CD4-positive, alpha-beta T cell (primary cell): ENCODE measurements at regions not wholly inside any gene's neighbourhood (a gene's known extent, or its start where the extent isn't known, plus 50 kb on each side); places are given as distances from the start of the nearest gene placed in this dataset.

Experiments
- ATAC-seq: fragments of 200-7000 bp; cut with Tn5 transposase; one replicate; pipeline ENCODE4 v1.10.0; 2022; ENCODE audit warnings: mild to moderate bottlenecking; ENCODE audit not compliant: poor library complexity
- CTCF ChIA-PET: fragments of 350-600 bp; sonication (Branson Sonifier 250); formaldehyde crosslinking; loops from one replicate; lab custom pipeline; 2021; ENCODE audit warnings: antibody characterized with exemption, inconsistent platforms; lab: Charles Lee
- POLR2A ChIA-PET: fragments of 350-600 bp; sonication (Branson Sonifier 250); formaldehyde crosslinking; loops from one replicate; lab custom pipeline; 2021; ENCODE audit warnings: antibody characterized with exemption, inconsistent platforms; lab: Charles Lee
- DNase-seq, 14 experiments: peaks; one replicate each; pipeline ENCODE4 v3.0.0-alpha.2; 2013 to 2020; ENCODE audit warnings: mixed read lengths in 2 of 14
- H3K27ac ChIP-seq, 2 donors: one replicate each; pipeline versions ENCODE4 v1.5.1 to v1.7.0; 2013; ENCODE audit warnings: low read length in 2 of 2, low read depth in 1 of 2, mild to moderate bottlenecking in 1 of 2
- H3K27me3 ChIP-seq, 2 experiments: 1 replicate in 1 of 2; 2 replicates in 1 of 2; pipeline versions ENCODE4 v1.6.1 to v1.7.0; 2013; ENCODE audit warnings: low read length in 2 of 2, control low read depth in 1 of 2, mild to moderate bottlenecking in 1 of 2, moderate library complexity in 1 of 2; ENCODE audit not compliant: insufficient read depth in 2 of 2, control insufficient read depth in 1 of 2
- H3K36me3 ChIP-seq: one replicate; pipeline ENCODE4 v1.6.1; 2013; ENCODE audit warnings: low read length, control low read depth; ENCODE audit not compliant: insufficient read depth
- H3K4me1 ChIP-seq: one replicate; pipeline ENCODE4 v1.6.1; 2013; ENCODE audit warnings: low read length, control low read depth; ENCODE audit not compliant: insufficient read depth
- H3K4me3 ChIP-seq: one replicate; pipeline ENCODE4 v1.5.1; 2013; ENCODE audit warnings: mild to moderate bottlenecking, low read length, moderate library complexity
- H3K9me3 ChIP-seq, 2 experiments: 1 replicate in 1 of 2; 2 replicates in 1 of 2; pipeline versions ENCODE4 v1.6.1 to v1.7.0; 2013; ENCODE audit warnings: low read length in 2 of 2, mild to moderate bottlenecking in 2 of 2, control low read depth in 1 of 2, moderate library complexity in 1 of 2; ENCODE audit not compliant: control insufficient read depth in 1 of 2, insufficient read depth in 1 of 2
- H3K27ac Mint-ChIP-seq: one replicate; pipeline ENCODE4 v1.8.0; 2020; ENCODE audit warnings: mixed read lengths
- H3K27me3 Mint-ChIP-seq: one replicate; pipeline ENCODE4 v1.8.0; 2021; ENCODE audit warnings: mixed read lengths
- H3K36me3 Mint-ChIP-seq: one replicate; pipeline ENCODE4 v1.8.0; 2021; ENCODE audit warnings: low read depth, mixed read lengths
- H3K4me1 Mint-ChIP-seq: one replicate; pipeline ENCODE4 v1.8.0; 2021; ENCODE audit warnings: low read depth, mixed read lengths
- H3K4me3 Mint-ChIP-seq: one replicate; pipeline ENCODE4 v1.8.0; 2020; ENCODE audit warnings: mild to moderate bottlenecking, mixed read lengths
- H3K9me3 Mint-ChIP-seq: one replicate; pipeline ENCODE4 v1.8.0; 2020; ENCODE audit warnings: mixed read lengths
- CTCF ChIP-seq: fragments of 200-600 bp; IDR thresholded peaks from one replicate; pipeline ENCODE4 v1.8.0; 2022; ENCODE audit warnings: antibody characterized with exemption, mild to moderate bottlenecking
- intact Hi-C, 2 experiments: fragments of 100-400 bp; cut with DNase I in 1 of 2; cut with micrococcal nuclease in 1 of 2; formaldehyde crosslinking; loops; one replicate each; pipeline versions ENCODE4 v1.15.1 to v1.9.0; 2023 to 2025; cut with DNase I, micrococcal nuclease

GRCh38 chr22:49300951-49301397 is 526.7 kb downstream of the BRD1 start:
- peaks cover 0 to 10% of the 10 kb centered on the region in 2 experiments for H3K27me3 ChIP-seq
- Mint-ChIP-seq H3K27ac (no peak overlapping the region), H3K27me3 (peaks cover 19% of the 10 kb centered on the region), H3K4me1 (no peaks in the 10 kb centered on the region), H3K4me3 (no peak overlapping the region), H3K9me3 (no peaks in the 10 kb centered on the region), H3K36me3 (no peaks in the 10 kb centered on the region)
- ATAC-seq (no peak), DNase-seq (peak in 1 of 14 experiments; percentile 5)
- H3K36me3 ChIP-seq, result no peaks in the 10 kb centered on the region
- no peak for TF ChIP-seq CTCF
- ChIA-PET CTCF (no interaction called here), POLR2A (no interaction called here)
- H3K4me3 ChIP-seq, result no peak overlapping the region
- peaks cover 0 to 46% of the 10 kb centered on the region in 2 experiments for H3K9me3 ChIP-seq
- peaks cover 3% of the 10 kb centered on the region for H3K4me1 ChIP-seq
- H3K27ac ChIP-seq, result no peak overlapping the region
- intact Hi-C loops, result no loop called here

- H3K4me3 Mint-ChIP-seq, result no peak overlapping the region
- H3K27ac ChIP-seq, result no peak overlapping the region
- no peak for TF ChIP-seq CTCF
- ChIA-PET POLR2A (no interaction called here), CTCF (no interaction called here)
- no peak overlapping the region for H3K4me3 ChIP-seq
- H3K36me3 Mint-ChIP-seq, result no peaks in the 10 kb centered on the region
- H3K4me1 Mint-ChIP-seq, result no peaks in the 10 kb centered on the region
- peaks cover 0 to 51% of the 10 kb centered on the region in 2 experiments for H3K9me3 ChIP-seq
- no peaks in the 10 kb centered on the region for H3K9me3 Mint-ChIP-seq
- intact Hi-C loops, result no loop called here
- H3K27me3 ChIP-seq, result peaks cover 0 to 10% of the 10 kb centered on the region in 2 experiments
- ATAC-seq (no peak), DNase-seq (peak in 1 of 14 experiments; percentile 23)
- H3K27ac Mint-ChIP-seq, result no peak overlapping the region
- H3K4me1 ChIP-seq, result peaks cover under 1% of the 10 kb centered on the region
- H3K36me3 ChIP-seq, result no peaks in the 10 kb centered on the region
- peaks cover 13% of the 10 kb centered on the region for H3K27me3 Mint-ChIP-seq
Observed at GRCh38 chr22:49300241-49300640, 527.4 kb downstream of the BRD1 start.

GRCh38 chr22:49299821-49300231 is 527.8 kb downstream of the BRD1 start:
- no peaks in the 10 kb centered on the region for H3K36me3 Mint-ChIP-seq
- ChIA-PET CTCF (no interaction called here), POLR2A (no interaction called here)
- H3K9me3 Mint-ChIP-seq, result no peaks in the 10 kb centered on the region
- Histone ChIP-seq H3K36me3 (no peaks in the 10 kb centered on the region), H3K4me3 (no peak overlapping the region), H3K27ac (no peak overlapping the region), H3K9me3 (peaks cover 0 to 51% of the 10 kb centered on the region in 2 experiments), H3K4me1 (no peaks in the 10 kb centered on the region), H3K27me3 (peaks cover 0 to 6% of the 10 kb centered on the region in 2 experiments)
- H3K4me1 Mint-ChIP-seq, result no peaks in the 10 kb centered on the region
- peaks cover 13% of the 10 kb centered on the region for H3K27me3 Mint-ChIP-seq
- no peak for TF ChIP-seq CTCF
- ATAC-seq (no peak), DNase-seq (peak in 1 of 14 experiments; percentile 14)
- no peak overlapping the region for H3K27ac Mint-ChIP-seq
- H3K4me3 Mint-ChIP-seq, result no peak overlapping the region
- intact Hi-C loops, result no loop called here
